ENCODE measurements at regions not wholly inside any gene's neighbourhood (a gene's known extent, or its start where the extent isn't known, plus 50 kb on each side); places are given as distances from the start of the nearest gene placed in this dataset.

GRCh38 chrX:94743478-94743877, 1069.5 kb downstream of the FAM133A start:
- Histone ChIP-seq H3K27ac (no peak overlapping the region), H3K36me3 (no peaks in the 10 kb centered on the region), H3K9me3 (no peaks in the 10 kb centered on the region), H3K27me3 (ENCODE audit: low read depth) (no peaks in the 10 kb centered on the region), H3K4me1 (no peaks in the 10 kb centered on the region), H3K4me3 (no peak overlapping the region)
- TF ChIP-seq, protein P1, sequence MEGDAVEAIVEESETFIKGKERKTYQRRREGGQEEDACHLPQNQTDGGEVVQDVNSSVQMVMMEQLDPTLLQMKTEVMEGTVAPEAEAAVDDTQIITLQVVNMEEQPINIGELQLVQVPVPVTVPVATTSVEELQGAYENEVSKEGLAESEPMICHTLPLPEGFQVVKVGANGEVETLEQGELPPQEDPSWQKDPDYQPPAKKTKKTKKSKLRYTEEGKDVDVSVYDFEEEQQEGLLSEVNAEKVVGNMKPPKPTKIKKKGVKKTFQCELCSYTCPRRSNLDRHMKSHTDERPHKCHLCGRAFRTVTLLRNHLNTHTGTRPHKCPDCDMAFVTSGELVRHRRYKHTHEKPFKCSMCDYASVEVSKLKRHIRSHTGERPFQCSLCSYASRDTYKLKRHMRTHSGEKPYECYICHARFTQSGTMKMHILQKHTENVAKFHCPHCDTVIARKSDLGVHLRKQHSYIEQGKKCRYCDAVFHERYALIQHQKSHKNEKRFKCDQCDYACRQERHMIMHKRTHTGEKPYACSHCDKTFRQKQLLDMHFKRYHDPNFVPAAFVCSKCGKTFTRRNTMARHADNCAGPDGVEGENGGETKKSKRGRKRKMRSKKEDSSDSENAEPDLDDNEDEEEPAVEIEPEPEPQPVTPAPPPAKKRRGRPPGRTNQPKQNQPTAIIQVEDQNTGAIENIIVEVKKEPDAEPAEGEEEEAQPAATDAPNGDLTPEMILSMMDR (IDR thresholded peaks at IDR 0.05), result no peak
- peak in 1 of 2 donors; percentile 54 for ATAC-seq
- intact Hi-C loops (cut with DNase I), result no loop called here
- DNase-seq, result no peak

GRCh38 chrX:94744786-94745185, 1070.8 kb downstream of the FAM133A start:
- ATAC-seq (no peak), DNase-seq (no peak)
- H3K9me3 ChIP-seq, result no peaks in the 10 kb centered on the region
- H3K36me3 ChIP-seq, result no peaks in the 10 kb centered on the region
- H3K4me3 ChIP-seq, result no peak overlapping the region
- H3K27me3 ChIP-seq (ENCODE audit: low read depth), result no peaks in the 10 kb centered on the region
- H3K27ac ChIP-seq, result no peak overlapping the region
- intact Hi-C loops (cut with DNase I), result no loop called here
- H3K4me1 ChIP-seq, result no peaks in the 10 kb centered on the region
- TF ChIP-seq, protein P1 (IDR thresholded peaks at IDR 0.05), result no peak

DNA sequence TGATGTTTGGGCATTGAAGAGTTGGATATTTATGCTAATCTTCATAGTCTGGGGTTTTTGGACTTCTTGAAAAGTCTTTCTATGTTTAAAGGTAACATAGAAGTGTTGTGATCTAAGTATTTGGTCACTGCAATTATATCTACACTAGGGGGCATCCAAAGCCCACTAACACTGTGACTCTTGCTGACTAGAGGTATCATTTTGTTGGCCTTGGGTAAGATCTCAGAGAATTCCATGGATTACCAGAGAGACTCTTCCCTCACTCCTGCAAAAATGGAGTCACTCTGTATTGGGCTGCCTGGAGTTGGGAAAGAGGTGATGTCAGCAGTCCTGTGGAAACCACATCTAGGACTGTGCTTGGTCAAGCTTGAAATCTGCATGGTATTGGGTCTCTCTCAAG, 1077.6 kb downstream of the FAM133A start:
- ATAC-seq, result peak in 1 of 2 donors; percentile 46

GRCh38 chrX:94752434-94753169, 1078.6 kb downstream of the FAM133A start:
- TF ChIP-seq, protein P1 (IDR thresholded peaks at IDR 0.05), result no peak
- H3K4me3 ChIP-seq, result no peak overlapping the region
- H3K27ac ChIP-seq, result no peak overlapping the region
- H3K9me3 ChIP-seq, result no peaks in the 10 kb centered on the region
- no peaks in the 10 kb centered on the region for H3K36me3 ChIP-seq
- intact Hi-C loops (cut with DNase I), result no loop called here
- no peaks in the 10 kb centered on the region for H3K27me3 ChIP-seq (ENCODE audit: low read depth)
- H3K4me1 ChIP-seq, result no peaks in the 10 kb centered on the region
- ATAC-seq (peak; percentile 32 to 93), DNase-seq (no peak)

More for the DNA sequence above, 1077.6 kb downstream of the FAM133A start:
- Histone ChIP-seq H3K27ac (no peak overlapping the region), H3K9me3 (no peaks in the 10 kb centered on the region), H3K36me3 (no peaks in the 10 kb centered on the region), H3K4me3 (no peak overlapping the region), H3K27me3 (ENCODE audit: low read depth) (no peaks in the 10 kb centered on the region), H3K4me1 (no peaks in the 10 kb centered on the region)
- intact Hi-C loops (cut with DNase I), result no loop called here
- no peak for DNase-seq
- TF ChIP-seq, protein P1 (IDR thresholded peaks at IDR 0.05), result no peak

DNA sequence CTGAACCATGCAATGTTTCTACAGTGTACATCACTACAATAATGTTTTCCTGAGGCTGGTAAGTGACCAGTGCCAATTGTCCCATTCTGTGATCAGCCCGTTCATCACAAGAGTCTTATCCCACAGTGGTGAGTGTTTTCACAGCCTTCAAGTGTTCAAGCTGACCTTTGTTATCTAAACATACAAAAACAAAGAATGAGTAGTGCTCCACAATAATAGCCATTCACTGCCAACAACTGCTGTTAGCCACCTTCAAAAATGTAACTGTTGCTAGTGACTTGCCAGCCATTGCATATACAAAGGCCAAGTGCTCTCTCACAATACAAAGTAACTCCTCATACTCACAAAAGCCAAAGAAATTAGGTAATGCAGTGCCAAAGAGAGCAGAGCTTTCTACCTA, 1084.1 kb downstream of the FAM133A start:
- H3K27me3 ChIP-seq (ENCODE audit: low read depth), result no peaks in the 10 kb centered on the region
- TF ChIP-seq, protein P1 (IDR thresholded peaks at IDR 0.05), result no peak
- no peaks in the 10 kb centered on the region for H3K36me3 ChIP-seq
- ATAC-seq, result peak; percentile 75 to 95
- no peak overlapping the region for H3K27ac ChIP-seq
- intact Hi-C loops (cut with DNase I), result no loop called here
- H3K4me3 ChIP-seq, result no peak overlapping the region
- no peaks in the 10 kb centered on the region for H3K9me3 ChIP-seq
- DNase-seq, result no peak
- no peaks in the 10 kb centered on the region for H3K4me1 ChIP-seq
